Hepatocyte (in vitro differentiated cells): ENCODE measurements at regions not wholly inside any gene's neighbourhood (a gene's known extent, or its start where the extent isn't known, plus 50 kb on each side); places are given as distances from the start of the nearest gene placed in this dataset.
A peak's percentile ranks its signal among the peaks of the same experiment; 100 is the strongest.

Experiments used
- DNase-seq: peaks from one replicate; pipeline ENCODE4 v3.0.0-alpha.2; 2016; ENCODE audit warnings: low spot score
- H2AFZ ChIP-seq: fragments of 200-600 bp; sonication (generic); 2 replicates; pipeline ENCODE4 v1.6.0; 2016; ENCODE audit warnings: antibody characterized with exemption, mild to moderate bottlenecking
- H3K27ac ChIP-seq: fragments of 200-600 bp; sonication (generic); 2 replicates; pipeline ENCODE4 v1.5.1; 2016; ENCODE audit warnings: mild to moderate bottlenecking
- H3K27me3 ChIP-seq: fragments of 200-600 bp; sonication (generic); 2 replicates; pipeline ENCODE4 v1.6.1; 2016
- H3K36me3 ChIP-seq: fragments of 200-600 bp; sonication (generic); replicated peaks from 2 replicates; pipeline ENCODE4 v1.5.1; 2016; ENCODE audit warnings: low read depth; ENCODE audit not compliant: insufficient read depth
- H3K4me1 ChIP-seq: fragments of 200-600 bp; sonication (generic); 2 replicates; pipeline ENCODE4 v1.5.1; 2016; ENCODE audit warnings: mild to moderate bottlenecking, moderate library complexity; ENCODE audit not compliant: insufficient read depth
- H3K4me2 ChIP-seq: fragments of 200-600 bp; sonication (generic); 2 replicates; pipeline ENCODE4 v1.6.0; 2016
- H3K4me3 ChIP-seq: fragments of 200-600 bp; sonication (generic); 2 replicates; pipeline ENCODE4 v1.5.1; 2016; ENCODE audit warnings: mild to moderate bottlenecking
- H3K79me2 ChIP-seq: fragments of 200-600 bp; sonication (generic); 2 replicates; pipeline ENCODE4 v1.6.0; 2017; ENCODE audit warnings: mild to moderate bottlenecking
- H3K9me2 ChIP-seq: fragments of 200-600 bp; sonication (generic); replicated peaks from 2 replicates; pipeline ENCODE4 v1.6.0; 2017; ENCODE audit warnings: mild to moderate bottlenecking; ENCODE audit not compliant: insufficient read depth
- H3K9me3 ChIP-seq: fragments of 200-600 bp; sonication (generic); 2 replicates; pipeline ENCODE4 v1.5.1; 2016; ENCODE audit warnings: low read depth, mild to moderate bottlenecking
- H4K20me1 ChIP-seq: fragments of 200-600 bp; sonication (generic); 2 replicates; pipeline ENCODE4 v1.6.0; 2016; ENCODE audit warnings: mild to moderate bottlenecking; ENCODE audit not compliant: insufficient read depth, poor library complexity, severe bottlenecking
- CTCF ChIP-seq: fragments of 200-600 bp; sonication (generic); IDR thresholded peaks from 2 replicates; pipeline ENCODE4 v1.5.1; 2016; ENCODE audit warnings: antibody characterized with exemption, mild to moderate bottlenecking; ENCODE audit not compliant: poor library complexity
- EZH2 ChIP-seq: fragments of 200-600 bp; sonication (generic); IDR thresholded peaks from 2 replicates; pipeline ENCODE4 v1.6.1; 2016; ENCODE audit warnings: antibody characterized with exemption, mild to moderate bottlenecking, borderline replicate concordance
- EZH2phosphoT487 ChIP-seq: fragments of 200-600 bp; sonication (generic); IDR thresholded peaks from one replicate; pipeline ENCODE4 v1.6.1; 2018; ENCODE audit warnings: antibody characterized with exemption, mild to moderate bottlenecking, low read depth, moderate library complexity; ENCODE audit not compliant: unreplicated experiment, severe bottlenecking
- WGBS: methylation state at CpG from one replicate; pipeline ENCODE4 v1.1.6; 2016; ENCODE audit warnings: low lambda C conversion rate; ENCODE audit errors: missing lambda C conversion rate; 5-methylcytosine and 5-hydroxymethylcytosine counted together

- TF ChIP-seq EZH2, result no peak
- no peak for TF ChIP-seq EZH2phosphoT487
- TF ChIP-seq CTCF, result no peak
- Histone ChIP-seq H3K9me3 (no peaks in the 10 kb centered on the region), H3K36me3 (no peaks in the 10 kb centered on the region), H3K4me3 (no peak overlapping the region), H3K27me3 (no peaks in the 10 kb centered on the region), H3K4me2 (no peak overlapping the region), H3K9me2 (no peaks in the 10 kb centered on the region), H3K4me1 (no peaks in the 10 kb centered on the region), H3K79me2 (no peaks in the 10 kb centered on the region), H2AFZ (no peak overlapping the region), H3K27ac (no peak overlapping the region), H4K20me1 (no peaks in the 10 kb centered on the region)
- DNase-seq, result no peak
- 85% methylated on average over 6 of the region's 6 CpGs for WGBS
Observed at GRCh38 chr5:124972703-124973102, 226.3 kb upstream of the ZNF608 start.

GRCh38 chr5:124973661-124974060 is 227.2 kb upstream of the ZNF608 start:
- Histone ChIP-seq H4K20me1 (no peaks in the 10 kb centered on the region), H3K4me2 (no peak overlapping the region), H3K27ac (no peak overlapping the region), H3K9me2 (no peaks in the 10 kb centered on the region), H3K4me1 (peaks cover 1% of the 10 kb centered on the region), H2AFZ (no peak overlapping the region), H3K9me3 (no peaks in the 10 kb centered on the region), H3K27me3 (no peaks in the 10 kb centered on the region), H3K79me2 (no peaks in the 10 kb centered on the region), H3K36me3 (no peaks in the 10 kb centered on the region), H3K4me3 (no peak overlapping the region)
- DNase-seq, result no peak
- WGBS, result 79% methylated on average over 6 of the region's 6 CpGs
- TF ChIP-seq CTCF (no peak), EZH2phosphoT487 (no peak), EZH2 (no peak)

GRCh38 chr5:124976086-124976485 is 229.6 kb upstream of the ZNF608 start:
- Histone ChIP-seq H3K27ac (no peak overlapping the region), H3K79me2 (no peaks in the 10 kb centered on the region), H3K9me2 (no peaks in the 10 kb centered on the region), H2AFZ (no peak overlapping the region), H3K4me1 (peaks cover 10% of the 10 kb centered on the region), H3K4me2 (no peak overlapping the region), H3K4me3 (no peak overlapping the region), H4K20me1 (no peaks in the 10 kb centered on the region), H3K9me3 (no peaks in the 10 kb centered on the region), H3K27me3 (no peaks in the 10 kb centered on the region), H3K36me3 (no peaks in the 10 kb centered on the region)
- no peak for DNase-seq
- no peak for TF ChIP-seq EZH2
- no peak for TF ChIP-seq EZH2phosphoT487
- no peak for TF ChIP-seq CTCF
- 94% methylated on average over 21 of the region's 23 CpGs for WGBS

- Histone ChIP-seq H3K4me3 (no peak overlapping the region), H2AFZ (peak overlapping the region; percentile 42), H3K27ac (peak overlapping the region; percentile 68), H3K9me2 (no peaks in the 10 kb centered on the region), H3K4me2 (peak overlapping the region; percentile 37), H3K4me1 (peaks cover 16% of the 10 kb centered on the region), H3K36me3 (no peaks in the 10 kb centered on the region), H3K79me2 (no peaks in the 10 kb centered on the region), H3K9me3 (no peaks in the 10 kb centered on the region), H4K20me1 (no peaks in the 10 kb centered on the region), H3K27me3 (no peaks in the 10 kb centered on the region)
- DNase-seq, result peak; percentile 68
- 17% methylated on average over 2 of the region's 2 CpGs for WGBS
- no peak for TF ChIP-seq EZH2phosphoT487
- no peak for TF ChIP-seq EZH2
- TF ChIP-seq CTCF, result no peak
Observed at GRCh38 chr5:124979251-124979650, 232.8 kb upstream of the ZNF608 start.
